ENCODE measurements at regions not wholly inside any gene's neighbourhood (a gene's known extent, or its start where the extent isn't known, plus 50 kb on each side); places are given as distances from the start of the nearest gene placed in this dataset.
"Not testable (repeated sequence)": the region's sequence is repeated elsewhere in the genome, so short reads cannot be mapped to it uniquely, and the experiment has no call there.

DNA sequence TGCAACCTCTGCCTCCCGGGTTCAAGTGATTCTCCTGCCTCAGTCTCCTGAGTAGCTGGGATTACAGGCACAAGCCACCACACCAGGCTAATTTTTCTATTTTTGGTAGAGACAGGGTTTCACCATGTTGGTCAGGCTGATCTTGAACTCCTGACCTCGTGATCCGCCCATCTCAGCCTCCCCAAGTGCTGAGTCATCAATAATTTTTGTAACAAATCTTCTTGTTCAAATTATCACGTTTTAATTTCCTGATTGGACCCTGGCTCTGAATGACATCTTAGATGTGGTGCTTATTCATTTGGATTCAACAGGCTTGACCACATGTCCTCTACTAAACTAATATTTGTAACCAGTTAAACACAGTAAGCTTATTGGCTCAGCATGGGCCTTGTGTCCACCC lies 151.3 kb upstream of the TGFBR2 start:
- TF ChIP-seq, protein P1, sequence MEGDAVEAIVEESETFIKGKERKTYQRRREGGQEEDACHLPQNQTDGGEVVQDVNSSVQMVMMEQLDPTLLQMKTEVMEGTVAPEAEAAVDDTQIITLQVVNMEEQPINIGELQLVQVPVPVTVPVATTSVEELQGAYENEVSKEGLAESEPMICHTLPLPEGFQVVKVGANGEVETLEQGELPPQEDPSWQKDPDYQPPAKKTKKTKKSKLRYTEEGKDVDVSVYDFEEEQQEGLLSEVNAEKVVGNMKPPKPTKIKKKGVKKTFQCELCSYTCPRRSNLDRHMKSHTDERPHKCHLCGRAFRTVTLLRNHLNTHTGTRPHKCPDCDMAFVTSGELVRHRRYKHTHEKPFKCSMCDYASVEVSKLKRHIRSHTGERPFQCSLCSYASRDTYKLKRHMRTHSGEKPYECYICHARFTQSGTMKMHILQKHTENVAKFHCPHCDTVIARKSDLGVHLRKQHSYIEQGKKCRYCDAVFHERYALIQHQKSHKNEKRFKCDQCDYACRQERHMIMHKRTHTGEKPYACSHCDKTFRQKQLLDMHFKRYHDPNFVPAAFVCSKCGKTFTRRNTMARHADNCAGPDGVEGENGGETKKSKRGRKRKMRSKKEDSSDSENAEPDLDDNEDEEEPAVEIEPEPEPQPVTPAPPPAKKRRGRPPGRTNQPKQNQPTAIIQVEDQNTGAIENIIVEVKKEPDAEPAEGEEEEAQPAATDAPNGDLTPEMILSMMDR (IDR thresholded peaks at IDR 0.05; ENCODE audit: insufficient read depth, low read length, poor library complexity, severe bottlenecking), result not testable (repeated sequence)
- not testable (repeated sequence) for TF ChIP-seq EZH2phosphoT487 (conservative IDR thresholded peaks at IDR 0.05; ENCODE audit: low read length)

Data from SU-DHL-6 (cell line).